DOHH2 (cell line): ENCODE measurements at regions not wholly inside any gene's neighbourhood (a gene's known extent, or its start where the extent isn't known, plus 50 kb on each side); places are given as distances from the start of the nearest gene placed in this dataset.

ENCODE experiments used
- CTCF ChIP-seq: fragments of 200-600 bp; sonication (generic); IDR thresholded peaks from one replicate; pipeline ENCODE4 v1.5.1; 2014; ENCODE audit warnings: antibody characterized with exemption, mild to moderate bottlenecking, low read depth, low read length; ENCODE audit not compliant: poor library complexity, severe bottlenecking
- EZH2phosphoT487 ChIP-seq: fragments of 200-600 bp; sonication (generic); IDR thresholded peaks from 2 replicates; pipeline ENCODE4 v1.6.1; 2017; ENCODE audit warnings: borderline replicate concordance, mild to moderate bottlenecking, antibody characterized with exemption, low read length, moderate library complexity, mixed read lengths

- TF ChIP-seq CTCF (no peak), EZH2phosphoT487 (no peak)
Observed at GRCh38 chr12:46110928-46111699, 120.7 kb upstream of the SCAF11 start.
